ENCODE measurements at regions not wholly inside any gene's neighbourhood (a gene's known extent, or its start where the extent isn't known, plus 50 kb on each side); places are given as distances from the start of the nearest gene placed in this dataset.

GRCh38 chr13:40083841-40084240 is 428.4 kb downstream of the COG6 start:
- Mint-ChIP-seq H3K27ac (no peak overlapping the region), H3K4me3 (no peak overlapping the region), H3K27me3 (ENCODE audit: low read depth in 3 of 3) (peaks cover under 1 to 3% (median under 1%) of the 10 kb centered on the region in 3 donors), H3K36me3 (no peaks in the 10 kb centered on the region), H3K4me1 (no peaks in the 10 kb centered on the region), H3K9me3 (peaks cover 0 to 11% (median 4%) of the 10 kb centered on the region in 7 donors)
- no peaks in the 10 kb centered on the region for H3K9me3 ChIP-seq (replicated peaks in 1 of 2; ENCODE audit: control insufficient read depth in 1 of 2, insufficient read depth in 1 of 2, low read length in 2 of 2)
- no peak overlapping the region for H3K4me2 ChIP-seq (replicated peaks; ENCODE audit: extremely low read depth, low read length, poor library complexity, severe bottlenecking)
- no peaks in the 10 kb centered on the region for H4K20me1 ChIP-seq (ENCODE audit: insufficient read depth, low read length)
- H3K79me2 ChIP-seq (ENCODE audit: insufficient read depth, low read length): no peaks in the 10 kb centered on the region
- intact Hi-C loops (cut with micrococcal nuclease): no loop called here
- H3K36me3 ChIP-seq (replicated peaks in 1 of 2; ENCODE audit: control insufficient read depth in 1 of 2, insufficient read depth in 2 of 2, low read length in 2 of 2): no peaks in the 10 kb centered on the region
- 88% methylated on average over 2 of the region's 2 CpGs for WGBS (ENCODE audit: insufficient coverage)
- H3K27ac ChIP-seq (ENCODE audit: low read depth in 1 of 2, low read length in 2 of 2): no peak overlapping the region
- H3K4me3 ChIP-seq (replicated peaks in 1 of 3; ENCODE audit: low read depth in 2 of 3, low read length in 3 of 3): no peak overlapping the region
- H3K9ac ChIP-seq (ENCODE audit: insufficient read depth, low read length, poor library complexity, severe bottlenecking): no peak overlapping the region
- DNase-seq: no peak
- H3K27me3 ChIP-seq (ENCODE audit: control insufficient read depth in 2 of 2, insufficient read depth in 2 of 2, low read length in 2 of 2): no peaks in the 10 kb centered on the region
- H2AFZ ChIP-seq (ENCODE audit: insufficient read depth, low read depth, low read length, poor library complexity, severe bottlenecking): no peak overlapping the region
- no peaks in the 10 kb centered on the region for H3K4me1 ChIP-seq (ENCODE audit: control insufficient read depth in 1 of 2, insufficient read depth in 2 of 2, low read length in 2 of 2)
- TF ChIP-seq, protein P1, sequence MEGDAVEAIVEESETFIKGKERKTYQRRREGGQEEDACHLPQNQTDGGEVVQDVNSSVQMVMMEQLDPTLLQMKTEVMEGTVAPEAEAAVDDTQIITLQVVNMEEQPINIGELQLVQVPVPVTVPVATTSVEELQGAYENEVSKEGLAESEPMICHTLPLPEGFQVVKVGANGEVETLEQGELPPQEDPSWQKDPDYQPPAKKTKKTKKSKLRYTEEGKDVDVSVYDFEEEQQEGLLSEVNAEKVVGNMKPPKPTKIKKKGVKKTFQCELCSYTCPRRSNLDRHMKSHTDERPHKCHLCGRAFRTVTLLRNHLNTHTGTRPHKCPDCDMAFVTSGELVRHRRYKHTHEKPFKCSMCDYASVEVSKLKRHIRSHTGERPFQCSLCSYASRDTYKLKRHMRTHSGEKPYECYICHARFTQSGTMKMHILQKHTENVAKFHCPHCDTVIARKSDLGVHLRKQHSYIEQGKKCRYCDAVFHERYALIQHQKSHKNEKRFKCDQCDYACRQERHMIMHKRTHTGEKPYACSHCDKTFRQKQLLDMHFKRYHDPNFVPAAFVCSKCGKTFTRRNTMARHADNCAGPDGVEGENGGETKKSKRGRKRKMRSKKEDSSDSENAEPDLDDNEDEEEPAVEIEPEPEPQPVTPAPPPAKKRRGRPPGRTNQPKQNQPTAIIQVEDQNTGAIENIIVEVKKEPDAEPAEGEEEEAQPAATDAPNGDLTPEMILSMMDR (IDR thresholded peaks at IDR 0.05): no peak

DNA sequence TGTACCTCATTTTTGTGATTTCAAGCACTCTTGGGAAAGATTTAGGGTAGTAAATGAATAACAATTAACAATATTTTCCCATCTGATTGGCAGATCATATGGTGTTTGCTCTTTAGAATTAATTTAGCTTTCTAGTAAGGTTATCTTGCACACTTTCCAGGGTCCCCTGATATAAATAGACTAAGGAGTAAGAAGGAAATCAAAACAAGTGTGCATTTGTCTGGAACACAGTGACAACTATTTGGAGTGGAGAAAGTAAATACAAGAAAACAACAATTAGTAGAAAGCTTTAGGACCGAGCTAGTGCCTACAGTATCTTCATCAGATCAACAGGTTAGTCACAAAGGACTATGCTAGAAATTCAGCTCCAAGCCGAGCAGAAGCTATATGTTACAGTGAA is 429.5 kb downstream of the COG6 start:
- intact Hi-C loops (cut with micrococcal nuclease): no loop called here
- no peak overlapping the region for H3K9ac ChIP-seq (ENCODE audit: insufficient read depth, low read length, poor library complexity, severe bottlenecking)
- no peak overlapping the region for H2AFZ ChIP-seq (ENCODE audit: insufficient read depth, low read depth, low read length, poor library complexity, severe bottlenecking)
- Mint-ChIP-seq H3K4me3 (no peak overlapping the region), H3K9me3 (peaks cover 0 to 13% (median 4%) of the 10 kb centered on the region in 7 donors), H3K36me3 (no peaks in the 10 kb centered on the region), H3K4me1 (no peaks in the 10 kb centered on the region), H3K27ac (no peak overlapping the region), H3K27me3 (ENCODE audit: low read depth in 3 of 3) (peaks cover 3 to 4% (median 3%) of the 10 kb centered on the region in 3 donors)
- H3K4me1 ChIP-seq (ENCODE audit: control insufficient read depth in 1 of 2, insufficient read depth in 2 of 2, low read length in 2 of 2): no peaks in the 10 kb centered on the region
- no peaks in the 10 kb centered on the region for H4K20me1 ChIP-seq (ENCODE audit: insufficient read depth, low read length)
- no CpG with 5 or more reads among the region's 2 CpGs for WGBS (ENCODE audit: insufficient coverage)
- no peaks in the 10 kb centered on the region for H3K36me3 ChIP-seq (replicated peaks in 1 of 2; ENCODE audit: control insufficient read depth in 1 of 2, insufficient read depth in 2 of 2, low read length in 2 of 2)
- no peak overlapping the region for H3K27ac ChIP-seq (ENCODE audit: low read depth in 1 of 2, low read length in 2 of 2)
- TF ChIP-seq, protein P1 (IDR thresholded peaks at IDR 0.05): no peak
- no peak for DNase-seq
- no peak overlapping the region for H3K4me2 ChIP-seq (replicated peaks; ENCODE audit: extremely low read depth, low read length, poor library complexity, severe bottlenecking)
- H3K4me3 ChIP-seq (replicated peaks in 1 of 3; ENCODE audit: low read depth in 2 of 3, low read length in 3 of 3): no peak overlapping the region
- no peaks in the 10 kb centered on the region for H3K9me3 ChIP-seq (replicated peaks in 1 of 2; ENCODE audit: control insufficient read depth in 1 of 2, insufficient read depth in 1 of 2, low read length in 2 of 2)
- no peaks in the 10 kb centered on the region for H3K79me2 ChIP-seq (ENCODE audit: insufficient read depth, low read length)
- H3K27me3 ChIP-seq (ENCODE audit: control insufficient read depth in 2 of 2, insufficient read depth in 2 of 2, low read length in 2 of 2): no peaks in the 10 kb centered on the region
